SJSA1 (cell line): ENCODE measurements at regions not wholly inside any gene's neighbourhood (a gene's known extent, or its start where the extent isn't known, plus 50 kb on each side); places are given as distances from the start of the nearest gene placed in this dataset.

ENCODE experiments used
- DNase-seq, 2 experiments: peaks; one replicate each; pipeline ENCODE4 v3.0.0-alpha.2; 2015 to 2020; ENCODE audit warnings: low spot score in 2 of 2, low read depth in 1 of 2
- H3K27ac ChIP-seq: fragments of 250-450 bp; sonication (Bioruptor Pico); 2 replicates; pipeline ENCODE4 v1.5.1; 2020; ENCODE audit warnings: mild to moderate bottlenecking, moderate library complexity
- H3K27me3 ChIP-seq: fragments of 250-450 bp; sonication (Bioruptor Pico); replicated peaks from 2 replicates; pipeline ENCODE4 v1.5.1; 2020; ENCODE audit warnings: mild to moderate bottlenecking, moderate library complexity
- H3K36me3 ChIP-seq: fragments of 250-450 bp; sonication (Bioruptor Pico); 2 replicates; pipeline ENCODE4 v1.5.1; 2020; ENCODE audit warnings: mild to moderate bottlenecking
- H3K4me1 ChIP-seq: fragments of 250-450 bp; sonication (Bioruptor Pico); replicated peaks from 2 replicates; pipeline ENCODE4 v1.6.1; 2021; ENCODE audit warnings: mild to moderate bottlenecking
- H3K4me3 ChIP-seq: fragments of 250-450 bp; sonication (Bioruptor Pico); 2 replicates; pipeline ENCODE4 v1.5.1; 2020; ENCODE audit warnings: mild to moderate bottlenecking
- H3K9me3 ChIP-seq: fragments of 250-450 bp; sonication (Bioruptor Pico); replicated peaks from 2 replicates; pipeline ENCODE4 v1.5.1; 2020; ENCODE audit warnings: mild to moderate bottlenecking

- H3K4me3 ChIP-seq, result no peak overlapping the region
- H3K36me3 ChIP-seq, result no peaks in the 10 kb centered on the region
- no peak for DNase-seq
- no peaks in the 10 kb centered on the region for H3K9me3 ChIP-seq
- no peaks in the 10 kb centered on the region for H3K27me3 ChIP-seq
- no peak overlapping the region for H3K27ac ChIP-seq
- H3K4me1 ChIP-seq, result peaks cover 5% of the 10 kb centered on the region
These were observed 69.2 kb downstream of the INHBA start for GRCh38 chr7:41633690-41634089.

DNA sequence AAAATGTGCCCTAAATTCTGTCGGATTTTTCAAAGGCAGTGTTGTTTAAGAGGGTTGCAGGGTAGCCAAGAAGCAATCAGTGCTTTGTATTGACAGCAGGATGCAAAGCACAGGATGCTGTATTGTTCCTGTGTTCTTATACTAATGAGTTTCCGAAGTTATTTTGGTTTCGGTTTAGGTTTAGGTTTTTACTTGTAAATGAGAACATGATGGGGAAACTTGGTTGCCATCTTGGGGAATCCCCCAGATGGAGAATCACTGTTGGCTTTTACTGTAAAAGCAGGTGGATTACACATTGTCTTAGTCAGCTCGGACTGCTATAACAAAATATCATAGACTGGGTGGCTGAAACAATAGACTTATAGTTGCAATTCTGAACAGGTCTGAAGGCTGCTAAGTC is 72.1 kb downstream of the INHBA start:
- DNase-seq, result no peak
- Histone ChIP-seq H3K27me3 (no peaks in the 10 kb centered on the region), H3K27ac (no peak overlapping the region), H3K9me3 (no peaks in the 10 kb centered on the region), H3K36me3 (no peaks in the 10 kb centered on the region), H3K4me1 (peaks cover 7% of the 10 kb centered on the region), H3K4me3 (no peak overlapping the region)

- Histone ChIP-seq H3K27me3 (no peaks in the 10 kb centered on the region), H3K36me3 (no peaks in the 10 kb centered on the region), H3K9me3 (no peaks in the 10 kb centered on the region), H3K27ac (no peak overlapping the region), H3K4me1 (peaks cover 7% of the 10 kb centered on the region), H3K4me3 (no peak overlapping the region)
- no peak for DNase-seq
These were observed 73.2 kb downstream of the INHBA start for GRCh38 chr7:41629711-41630111.

GRCh38 chr7:41628901-41629300 is 74.0 kb downstream of the INHBA start:
- no peak overlapping the region for H3K4me3 ChIP-seq
- H3K36me3 ChIP-seq, result no peaks in the 10 kb centered on the region
- peak in 1 of 2 experiments; percentile 3 for DNase-seq
- H3K9me3 ChIP-seq, result no peaks in the 10 kb centered on the region
- peaks cover 7% of the 10 kb centered on the region for H3K4me1 ChIP-seq
- no peak overlapping the region for H3K27ac ChIP-seq
- no peaks in the 10 kb centered on the region for H3K27me3 ChIP-seq

- no peaks in the 10 kb centered on the region for H3K9me3 ChIP-seq
- H3K4me1 ChIP-seq, result peaks cover 7% of the 10 kb centered on the region
- H3K4me3 ChIP-seq, result no peak overlapping the region
- no peaks in the 10 kb centered on the region for H3K27me3 ChIP-seq
- no peaks in the 10 kb centered on the region for H3K36me3 ChIP-seq
- DNase-seq, result no peak
- H3K27ac ChIP-seq, result no peak overlapping the region
These were observed 75.1 kb downstream of the INHBA start for GRCh38 chr7:41627645-41628298.

GRCh38 chr7:41624818-41625217 is 78.1 kb downstream of the INHBA start:
- H3K27me3 ChIP-seq, result no peaks in the 10 kb centered on the region
- no peak for DNase-seq
- no peak overlapping the region for H3K27ac ChIP-seq
- H3K36me3 ChIP-seq, result no peaks in the 10 kb centered on the region
- H3K4me1 ChIP-seq, result peaks cover 7% of the 10 kb centered on the region
- no peak overlapping the region for H3K4me3 ChIP-seq
- H3K9me3 ChIP-seq, result no peaks in the 10 kb centered on the region

DNA sequence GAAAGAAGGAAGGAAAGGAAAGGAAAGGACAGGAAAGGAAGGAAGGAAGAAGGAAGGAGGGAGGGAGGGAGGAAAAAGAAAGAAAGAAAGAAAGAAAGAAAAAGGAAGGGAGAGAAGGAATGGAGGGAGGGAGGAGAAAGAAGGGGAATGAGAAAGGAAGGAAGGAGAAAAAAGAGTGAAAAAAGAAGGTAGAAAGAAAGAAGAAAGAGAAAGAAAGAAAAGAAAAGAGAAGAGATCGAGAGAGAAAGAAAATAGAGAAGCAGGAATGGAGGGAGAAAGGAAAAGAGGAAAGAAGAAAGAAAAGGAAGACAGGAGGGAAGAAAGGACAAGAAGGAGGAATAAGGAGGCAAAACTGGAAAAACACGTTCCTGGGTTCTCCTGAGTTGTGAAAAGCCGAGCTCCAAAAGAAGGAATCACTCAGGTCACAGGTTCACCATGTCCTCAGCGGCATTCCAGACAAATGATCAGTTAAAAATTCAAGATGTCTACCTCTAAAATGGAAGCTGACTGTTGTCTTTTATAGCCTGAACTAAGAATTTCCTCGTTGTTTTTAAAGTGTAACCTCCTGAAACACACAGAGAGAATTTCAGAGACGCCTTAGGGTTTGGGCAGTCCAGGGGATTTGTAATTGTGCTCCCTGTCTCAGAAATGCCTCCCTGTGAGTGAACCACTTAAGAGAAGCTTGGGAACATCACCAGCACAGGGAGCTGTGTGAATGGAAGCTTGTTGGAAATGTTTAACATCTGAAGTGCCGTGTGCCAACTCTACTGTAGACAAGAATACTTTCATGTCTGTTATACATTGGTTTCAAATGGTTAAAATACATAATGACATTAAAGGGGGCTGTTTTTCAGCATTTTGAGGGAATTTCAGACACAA is 80.7 kb downstream of the INHBA start:
- DNase-seq, result no peak
- no peaks in the 10 kb centered on the region for H3K4me1 ChIP-seq
- H3K4me3 ChIP-seq, result no peak overlapping the region

DNA sequence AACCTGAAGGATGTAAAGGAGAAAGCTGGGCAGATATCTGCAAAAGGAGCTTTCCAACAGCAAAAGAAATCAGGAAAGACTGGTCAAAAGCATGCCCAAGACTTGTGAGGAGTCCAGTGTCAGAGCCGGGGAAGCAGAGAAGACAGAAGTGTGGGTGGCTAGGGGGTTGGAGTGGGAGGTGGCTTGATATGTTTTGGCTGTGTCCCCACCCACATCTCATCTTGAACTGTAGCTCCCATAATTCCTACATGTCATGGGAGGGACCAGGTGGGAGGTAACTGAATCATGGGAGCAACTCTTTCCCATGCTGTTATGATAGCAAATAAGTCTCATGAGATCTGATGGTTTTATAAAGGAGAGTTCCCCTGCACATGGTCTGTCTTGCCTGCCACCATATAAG is 84.9 kb downstream of the INHBA start:
- Histone ChIP-seq H3K4me1 (no peaks in the 10 kb centered on the region), H3K4me3 (no peak overlapping the region), H3K9me3 (no peaks in the 10 kb centered on the region; the same call in 1 of the 2 replicates), H3K36me3 (no peaks in the 10 kb centered on the region), H3K27ac (no peak overlapping the region), H3K27me3 (no peaks in the 10 kb centered on the region)
- no peak for DNase-seq

More for the DNA sequence above, 80.7 kb downstream of the INHBA start:
- Histone ChIP-seq H3K36me3 (no peaks in the 10 kb centered on the region), H3K9me3 (no peaks in the 10 kb centered on the region), H3K27me3 (no peaks in the 10 kb centered on the region), H3K27ac (no peak overlapping the region)

GRCh38 chr7:41612798-41613197 is 90.1 kb downstream of the INHBA start:
- no peak for DNase-seq
- Histone ChIP-seq H3K27ac (no peak overlapping the region), H3K36me3 (no peaks in the 10 kb centered on the region), H3K27me3 (no peaks in the 10 kb centered on the region), H3K9me3 (no peaks in the 10 kb centered on the region; the same call in 1 of the 2 replicates), H3K4me3 (no peak overlapping the region), H3K4me1 (no peaks in the 10 kb centered on the region)

DNA sequence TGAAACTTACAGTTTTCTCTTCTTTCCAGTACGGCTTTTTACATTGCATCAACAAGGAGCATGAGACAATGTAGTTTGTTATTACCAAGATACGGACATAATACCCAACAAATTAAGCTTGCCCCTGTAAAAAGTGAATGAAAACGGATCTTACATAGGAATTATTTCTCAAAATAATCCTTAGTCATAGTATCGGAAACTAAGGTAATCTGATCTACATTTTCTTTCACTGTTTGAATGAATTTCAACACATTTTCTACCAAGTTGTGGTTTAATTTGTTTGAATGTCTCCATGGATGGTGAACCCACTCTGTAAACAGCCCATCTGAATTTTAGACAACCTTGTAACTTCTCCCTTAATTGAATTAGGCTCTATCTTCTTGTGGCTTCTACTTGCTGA is 90.5 kb downstream of the INHBA start:
- Histone ChIP-seq H3K36me3 (no peaks in the 10 kb centered on the region), H3K27ac (no peak overlapping the region), H3K4me3 (no peak overlapping the region), H3K9me3 (no peaks in the 10 kb centered on the region; the same call in 1 of the 2 replicates), H3K4me1 (no peaks in the 10 kb centered on the region), H3K27me3 (no peaks in the 10 kb centered on the region)
- no peak for DNase-seq

DNA sequence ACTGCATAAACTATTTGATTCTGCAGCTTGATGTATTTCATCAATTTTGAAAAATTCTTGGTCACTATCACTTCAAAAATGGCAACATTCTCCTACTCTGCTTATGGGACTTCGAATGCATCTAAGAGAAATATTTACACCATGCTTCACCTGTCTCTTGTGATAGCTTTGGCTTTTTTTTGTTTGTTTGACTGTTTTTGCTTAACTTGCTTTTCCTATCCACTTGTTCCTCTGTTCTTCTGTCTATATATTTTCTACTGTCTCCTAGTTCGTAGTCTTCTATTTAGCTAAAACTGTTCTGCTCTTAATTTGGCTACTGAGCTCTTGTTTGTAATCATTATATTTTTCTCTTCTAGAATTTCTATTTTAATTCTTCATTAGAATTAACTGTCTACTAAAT is 94.4 kb downstream of the INHBA start:
- no peaks in the 10 kb centered on the region for H3K27me3 ChIP-seq
- no peak overlapping the region for H3K27ac ChIP-seq
- no peak overlapping the region for H3K4me3 ChIP-seq
- no peaks in the 10 kb centered on the region for H3K4me1 ChIP-seq
- no peaks in the 10 kb centered on the region for H3K36me3 ChIP-seq
- H3K9me3 ChIP-seq, result no peaks in the 10 kb centered on the region
- no peak for DNase-seq

- H3K9me3 ChIP-seq, result no peaks in the 10 kb centered on the region
- H3K36me3 ChIP-seq, result no peaks in the 10 kb centered on the region
- H3K27me3 ChIP-seq, result no peaks in the 10 kb centered on the region
- H3K4me3 ChIP-seq, result no peak overlapping the region
- no peak overlapping the region for H3K27ac ChIP-seq
- no peaks in the 10 kb centered on the region for H3K4me1 ChIP-seq
- DNase-seq, result no peak
These were observed 98.9 kb downstream of the INHBA start for GRCh38 chr7:41603985-41604384.

DNA sequence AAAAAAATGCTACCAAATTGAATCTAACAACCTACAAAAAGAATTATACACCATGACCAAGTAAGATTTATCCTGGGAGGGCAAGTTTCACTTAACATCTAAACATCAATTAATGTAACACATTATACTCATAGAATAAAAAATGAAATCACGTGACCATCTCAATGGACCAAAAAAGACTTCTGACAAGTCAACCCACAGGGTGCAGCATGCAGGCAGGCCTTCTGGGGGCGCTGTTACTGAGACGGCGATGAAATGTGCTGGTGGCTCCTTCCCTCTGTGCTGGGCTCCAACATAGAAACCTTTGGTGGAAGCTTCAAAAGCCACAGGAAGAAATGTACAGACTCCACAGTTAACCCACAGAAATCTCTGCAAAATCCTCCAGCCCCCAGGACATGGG is 103.1 kb downstream of the INHBA start:
- H3K36me3 ChIP-seq, result no peaks in the 10 kb centered on the region
- no peaks in the 10 kb centered on the region; the same call in 1 of the 2 replicates for H3K9me3 ChIP-seq
- no peaks in the 10 kb centered on the region for H3K4me1 ChIP-seq
- no peak overlapping the region for H3K4me3 ChIP-seq
- H3K27ac ChIP-seq, result no peak overlapping the region
- DNase-seq, result no peak
- H3K27me3 ChIP-seq, result no peaks in the 10 kb centered on the region

DNA sequence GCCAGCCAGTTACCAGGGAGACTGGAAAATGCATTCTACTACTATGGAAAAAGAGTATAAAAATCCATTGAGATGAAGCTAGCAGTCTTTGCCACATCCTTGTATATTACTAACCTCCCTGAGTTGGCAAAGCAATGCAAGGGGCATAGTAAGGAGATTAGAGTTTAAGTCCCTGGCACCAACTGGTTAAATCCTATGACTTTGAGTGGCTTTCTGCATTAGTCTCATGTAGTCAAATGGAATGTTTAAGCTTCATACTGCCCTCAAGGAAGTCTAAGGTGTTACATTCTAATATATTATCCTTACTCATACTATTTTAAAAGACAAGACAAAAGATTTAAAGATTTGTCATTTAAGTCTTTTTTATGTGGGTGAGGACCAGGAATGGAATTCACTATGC is 110.1 kb downstream of the INHBA start:
- Histone ChIP-seq H3K36me3 (no peaks in the 10 kb centered on the region), H3K4me1 (no peaks in the 10 kb centered on the region), H3K9me3 (no peaks in the 10 kb centered on the region; the same call in 1 of the 2 replicates), H3K27ac (no peak overlapping the region), H3K27me3 (no peaks in the 10 kb centered on the region), H3K4me3 (no peak overlapping the region)
- no peak for DNase-seq
